Stomach (tissue), 4 donors: ENCODE measurements at regions not wholly inside any gene's neighbourhood (a gene's known extent, or its start where the extent isn't known, plus 50 kb on each side); places are given as distances from the start of the nearest gene placed in this dataset.

Experiments
- POLR2A ChIP-seq, 4 donors: fragments of 450-650 bp; IDR thresholded peaks; one replicate each; pipeline ENCODE4 v1.6.1; 2016; ENCODE audit warnings: antibody characterized with exemption in 4 of 4, control low read depth in 2 of 4, mild to moderate bottlenecking in 1 of 4, moderate library complexity in 1 of 4
- TF ChIP-seq, protein P1 (sequence below), 7 experiments: fragments of 450-650 bp in 4 of 7; fragments of 200-600 bp in 3 of 7; sonication (generic) in 3 of 7; IDR thresholded peaks; one replicate each; pipeline ENCODE4 v1.5.1; 2016 to 2019; ENCODE audit warnings: antibody characterized with exemption in 7 of 7, control low read depth in 2 of 7, mild to moderate bottlenecking in 1 of 7

- TF ChIP-seq, protein P1, sequence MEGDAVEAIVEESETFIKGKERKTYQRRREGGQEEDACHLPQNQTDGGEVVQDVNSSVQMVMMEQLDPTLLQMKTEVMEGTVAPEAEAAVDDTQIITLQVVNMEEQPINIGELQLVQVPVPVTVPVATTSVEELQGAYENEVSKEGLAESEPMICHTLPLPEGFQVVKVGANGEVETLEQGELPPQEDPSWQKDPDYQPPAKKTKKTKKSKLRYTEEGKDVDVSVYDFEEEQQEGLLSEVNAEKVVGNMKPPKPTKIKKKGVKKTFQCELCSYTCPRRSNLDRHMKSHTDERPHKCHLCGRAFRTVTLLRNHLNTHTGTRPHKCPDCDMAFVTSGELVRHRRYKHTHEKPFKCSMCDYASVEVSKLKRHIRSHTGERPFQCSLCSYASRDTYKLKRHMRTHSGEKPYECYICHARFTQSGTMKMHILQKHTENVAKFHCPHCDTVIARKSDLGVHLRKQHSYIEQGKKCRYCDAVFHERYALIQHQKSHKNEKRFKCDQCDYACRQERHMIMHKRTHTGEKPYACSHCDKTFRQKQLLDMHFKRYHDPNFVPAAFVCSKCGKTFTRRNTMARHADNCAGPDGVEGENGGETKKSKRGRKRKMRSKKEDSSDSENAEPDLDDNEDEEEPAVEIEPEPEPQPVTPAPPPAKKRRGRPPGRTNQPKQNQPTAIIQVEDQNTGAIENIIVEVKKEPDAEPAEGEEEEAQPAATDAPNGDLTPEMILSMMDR (IDR thresholded peaks at IDR 0.05): no peak
- TF ChIP-seq POLR2A (IDR thresholded peaks at IDR 0.05): no peak
These were observed 778.1 kb downstream of the TLR4 start for GRCh38 chr9:118482306-118482705.
